Uterus (tissue), 3 donors: ENCODE measurements at regions not wholly inside any gene's neighbourhood (a gene's known extent, or its start where the extent isn't known, plus 50 kb on each side); places are given as distances from the start of the nearest gene placed in this dataset.
"Not testable (repeated sequence)": the region's sequence is repeated elsewhere in the genome, so short reads cannot be mapped to it uniquely, and the experiment has no call there.

ENCODE experiments used
- DNase-seq, 2 donors: peaks; one replicate each; pipeline ENCODE4 v3.0.0-alpha.2; 2019 to 2020
- H3K27ac ChIP-seq, 2 donors: fragments of 200-600 bp; sonication (generic); 1 replicate in 1 of 2; 2 replicates in 1 of 2; pipeline ENCODE4 v1.5.1; 2016 to 2018
- H3K27me3 ChIP-seq, 2 donors: fragments of 200-600 bp; sonication (generic); one replicate each; pipeline ENCODE4 v1.5.1; 2018 to 2019; ENCODE audit warnings: control low read depth in 1 of 2
- H3K36me3 ChIP-seq, 2 donors: fragments of 200-600 bp; sonication (generic); one replicate each; pipeline ENCODE4 v1.5.1; 2019; ENCODE audit warnings: control low read depth in 1 of 2
- H3K4me1 ChIP-seq, 2 donors: fragments of 200-600 bp; sonication (generic); one replicate each; pipeline ENCODE4 v1.5.1; 2018 to 2019; ENCODE audit warnings: control low read depth in 1 of 2
- H3K4me3 ChIP-seq, 2 donors: fragments of 200-600 bp; sonication (generic); 1 replicate in 1 of 2; 2 replicates in 1 of 2; pipeline ENCODE4 v1.5.1; 2018 to 2019; ENCODE audit warnings: mild to moderate bottlenecking in 1 of 2
- H3K9me3 ChIP-seq, 2 donors: fragments of 200-600 bp; sonication (generic); one replicate each; pipeline ENCODE4 v1.5.1; 2019; ENCODE audit warnings: control low read depth in 1 of 2
- CTCF ChIP-seq, 4 experiments: fragments of 200-600 bp in 2 of 4; fragments of 450-650 bp in 2 of 4; sonication (generic) in 2 of 4; IDR thresholded peaks; one replicate each; pipeline ENCODE4 v1.5.1; 2016 to 2019; ENCODE audit warnings: antibody characterized with exemption in 4 of 4, mild to moderate bottlenecking in 2 of 4, moderate library complexity in 1 of 4
- POLR2A ChIP-seq, 2 donors: fragments of 450-650 bp; IDR thresholded peaks; one replicate each; pipeline ENCODE4 v1.6.1; 2016; ENCODE audit warnings: antibody characterized with exemption in 2 of 2, mild to moderate bottlenecking in 1 of 2, moderate library complexity in 1 of 2
- intact Hi-C: fragments of 100-400 bp; cut with DNase I; formaldehyde crosslinking; loops from one replicate; pipeline ENCODE4 v1.15.1; 2023; ENCODE audit warnings: low total_unique reads
- donor health status: DM: yes; HTN: yes; CAD: no.

- intact Hi-C loops, result no loop called here
- H3K27ac ChIP-seq, result no peak overlapping the region
- H3K27me3 ChIP-seq, result no peaks in the 10 kb centered on the region
- H3K9me3 ChIP-seq, result no peaks in the 10 kb centered on the region
- no peaks in the 10 kb centered on the region for H3K36me3 ChIP-seq
- H3K4me1 ChIP-seq, result no peaks in the 10 kb centered on the region
- no peak for TF ChIP-seq CTCF (IDR thresholded peaks at IDR 0.05)
- no peak for TF ChIP-seq POLR2A (IDR thresholded peaks at IDR 0.05)
- no peak for DNase-seq
- no peak overlapping the region for H3K4me3 ChIP-seq
These were observed 127.9 kb downstream of the OR13H1 start for GRCh38 chrX:131671735-131672134.

GRCh38 chrX:131675596-131676194 is 131.8 kb downstream of the OR13H1 start:
- H3K9me3 ChIP-seq, result no peaks in the 10 kb centered on the region
- no peaks in the 10 kb centered on the region for H3K36me3 ChIP-seq
- no peaks in the 10 kb centered on the region for H3K27me3 ChIP-seq
- intact Hi-C loops, result no loop called here
- H3K4me3 ChIP-seq, result no peak overlapping the region
- DNase-seq, result no peak
- TF ChIP-seq POLR2A (IDR thresholded peaks at IDR 0.05), result no peak
- TF ChIP-seq CTCF (IDR thresholded peaks at IDR 0.05), result no peak
- no peaks in the 10 kb centered on the region for H3K4me1 ChIP-seq
- H3K27ac ChIP-seq, result no peak overlapping the region

DNA sequence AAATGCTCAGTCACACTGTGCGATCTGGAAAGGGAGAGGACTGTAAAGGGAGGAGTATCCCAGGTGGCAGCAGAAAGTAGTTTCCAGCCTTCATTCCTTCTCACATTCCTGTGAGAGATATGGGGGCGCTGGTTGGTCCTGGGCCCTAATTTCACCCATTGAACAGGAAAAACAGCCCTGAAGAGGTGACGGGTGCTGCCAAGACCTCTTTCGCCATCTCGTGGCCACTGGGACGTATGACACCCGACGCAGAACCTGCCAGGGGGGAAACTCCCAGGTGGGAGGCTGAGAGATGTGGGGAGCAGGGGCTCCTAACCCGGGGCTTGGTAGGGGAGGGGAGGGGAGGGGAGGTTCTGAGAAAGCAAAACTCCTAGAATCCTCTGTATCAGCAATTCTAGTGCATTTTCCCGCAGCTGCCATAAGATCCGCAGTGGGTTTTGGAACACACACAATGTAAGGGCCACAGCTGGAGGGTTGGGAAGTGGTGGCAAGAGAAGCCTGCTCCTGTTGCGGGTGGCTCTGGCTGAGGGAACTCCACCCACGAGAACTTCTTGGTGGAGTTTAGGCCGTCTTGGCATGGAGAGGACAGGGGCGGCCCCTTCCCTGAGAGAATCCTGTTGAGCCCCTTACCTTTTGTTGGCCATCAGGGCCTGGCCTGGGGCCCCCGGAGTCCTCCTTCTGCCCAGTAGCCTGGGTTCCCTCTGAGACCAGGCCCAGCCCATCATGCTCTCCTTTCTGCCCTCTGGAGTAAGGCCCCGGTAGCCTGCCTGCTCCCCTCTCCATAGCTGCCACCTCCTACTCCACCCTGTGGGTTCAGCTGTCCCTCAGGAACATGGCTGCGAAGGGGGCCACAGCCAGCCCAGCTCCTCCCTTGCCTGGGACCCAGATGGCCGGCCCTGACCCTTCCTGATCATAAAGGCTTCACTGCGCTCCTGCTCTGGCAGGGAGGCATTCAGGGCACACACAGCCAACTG is 134.1 kb downstream of the OR13H1 start:
- no peaks in the 10 kb centered on the region for H3K9me3 ChIP-seq
- no peaks in the 10 kb centered on the region for H3K27me3 ChIP-seq
- H3K4me3 ChIP-seq, result no peak overlapping the region
- TF ChIP-seq POLR2A (IDR thresholded peaks at IDR 0.05) (no peak), CTCF (IDR thresholded peaks at IDR 0.05) (peak in 3 of 4 experiments; percentile 30 to 39 (median 35))
- no peaks in the 10 kb centered on the region for H3K4me1 ChIP-seq
- no peak overlapping the region for H3K27ac ChIP-seq
- no peaks in the 10 kb centered on the region for H3K36me3 ChIP-seq
- intact Hi-C loops, result no loop called here
- DNase-seq, result peak in 1 of 2 donors; percentile 17

GRCh38 chrX:131682735-131683134 is 138.9 kb downstream of the OR13H1 start:
- H3K27me3 ChIP-seq, H3K9me3 ChIP-seq, H3K4me3 ChIP-seq, DNase-seq, H3K4me1 ChIP-seq, H3K36me3 ChIP-seq, H3K27ac ChIP-seq, intact Hi-C loops: not testable (repeated sequence)

DNA sequence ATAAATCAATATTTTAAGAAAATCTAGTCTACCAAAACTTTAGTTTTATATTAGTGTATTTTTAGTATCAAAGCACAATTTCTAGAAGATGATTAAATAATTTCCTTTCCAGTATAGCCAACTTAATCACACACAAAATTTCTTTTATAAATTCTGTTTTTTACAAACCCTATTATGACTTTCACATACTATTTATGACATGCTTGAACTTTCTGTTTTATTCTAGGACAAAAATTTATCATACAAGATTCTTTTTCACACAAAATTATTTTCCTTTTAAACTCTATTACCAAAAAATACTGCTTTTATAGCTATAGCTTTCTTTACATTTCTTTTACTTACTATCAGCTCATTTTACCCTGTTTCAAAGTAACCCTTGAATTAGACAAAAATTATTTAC is 149.5 kb downstream of the OR13H1 start:
- H3K4me1 ChIP-seq, result no peaks in the 10 kb centered on the region
- no peaks in the 10 kb centered on the region for H3K36me3 ChIP-seq
- H3K9me3 ChIP-seq, result no peaks in the 10 kb centered on the region
- intact Hi-C loops, result no loop called here
- peaks cover 0 to 22% of the 10 kb centered on the region in 2 donors for H3K27me3 ChIP-seq
- TF ChIP-seq CTCF (IDR thresholded peaks at IDR 0.05) (no peak), POLR2A (IDR thresholded peaks at IDR 0.05) (no peak)
- DNase-seq, result no peak
- H3K27ac ChIP-seq, result no peak overlapping the region
- H3K4me3 ChIP-seq, result no peak overlapping the region

DNA sequence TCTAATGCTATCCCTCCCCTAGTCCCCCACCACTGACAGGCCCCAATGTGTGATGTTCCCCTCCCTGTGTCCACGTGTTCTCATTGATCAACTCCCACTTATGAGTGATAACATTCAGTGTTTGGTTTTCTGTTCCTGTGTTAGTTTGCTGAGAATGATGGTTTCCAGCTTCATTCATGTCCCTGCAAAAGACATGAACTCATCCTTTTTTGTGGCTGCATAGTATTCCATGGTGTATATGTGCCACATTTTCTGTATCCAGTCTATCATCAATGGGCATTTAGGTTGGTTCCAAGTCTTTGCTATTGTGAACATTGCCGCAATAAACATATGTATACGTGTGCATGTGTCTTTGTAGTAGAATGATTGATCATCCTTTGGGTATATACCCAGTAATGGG is 153.1 kb downstream of the OR13H1 start:
- DNase-seq, H3K36me3 ChIP-seq, H3K4me3 ChIP-seq, H3K4me1 ChIP-seq, intact Hi-C loops, H3K9me3 ChIP-seq, H3K27ac ChIP-seq: not testable (repeated sequence)
- H3K27me3 ChIP-seq, result peaks cover 0 to 12% of the 10 kb centered on the region in 2 donors
